Mucosa of rectum (tissue), 2 donors: ENCODE measurements at regions not wholly inside any gene's neighbourhood (a gene's known extent, or its start where the extent isn't known, plus 50 kb on each side); places are given as distances from the start of the nearest gene placed in this dataset.

Source experiments
- H3K27ac ChIP-seq, 2 donors: one replicate each; pipeline ENCODE4 v1.7.0; 2013; ENCODE audit warnings: inconsistent platforms in 2 of 2, low read depth in 2 of 2, low read length in 2 of 2
- H3K27me3 ChIP-seq, 2 donors: one replicate each; pipeline ENCODE4 v1.7.0; 2013; ENCODE audit warnings: low read length in 2 of 2; ENCODE audit not compliant: control insufficient read depth in 2 of 2, insufficient read depth in 2 of 2
- H3K36me3 ChIP-seq, 2 donors: one replicate each; pipeline ENCODE4 v1.7.0; 2013; ENCODE audit warnings: low read length in 2 of 2; ENCODE audit not compliant: control insufficient read depth in 2 of 2, insufficient read depth in 2 of 2
- H3K4me1 ChIP-seq, 2 donors: one replicate each; pipeline ENCODE4 v1.7.0; 2013; ENCODE audit warnings: low read length in 2 of 2, mild to moderate bottlenecking in 1 of 2; ENCODE audit not compliant: control insufficient read depth in 2 of 2, insufficient read depth in 2 of 2
- H3K4me3 ChIP-seq, 2 donors: one replicate each; pipeline ENCODE4 v1.7.0; 2013; ENCODE audit warnings: low read length in 2 of 2
- H3K9ac ChIP-seq, 2 donors: one replicate each; pipeline ENCODE4 v1.7.0; 2013; ENCODE audit warnings: low read length in 2 of 2, low read depth in 1 of 2, mild to moderate bottlenecking in 1 of 2
- H3K9me3 ChIP-seq, 2 donors: one replicate each; pipeline ENCODE4 v1.7.0; 2013; ENCODE audit warnings: low read length in 2 of 2; ENCODE audit not compliant: control insufficient read depth in 2 of 2
- donor health status: healthy.
- donor health status: Normal muscosa, but diverticular disease.

- Histone ChIP-seq H3K4me3 (no peak overlapping the region), H3K9ac (no peak overlapping the region), H3K9me3 (no peaks in the 10 kb centered on the region), H3K4me1 (no peaks in the 10 kb centered on the region), H3K27me3 (no peaks in the 10 kb centered on the region), H3K36me3 (no peaks in the 10 kb centered on the region), H3K27ac (peak overlapping the region in 1 of 2 donors; percentile 23)
Measured at GRCh38 chr2:12795851-12796250, 79.1 kb downstream of the TRIB2 start.

- H3K36me3 ChIP-seq, result no peaks in the 10 kb centered on the region
Measured at GRCh38 chr2:12796657-12797056, 79.9 kb downstream of the TRIB2 start.

GRCh38 chr2:12797815-12798214, 81.1 kb downstream of the TRIB2 start:
- no peaks in the 10 kb centered on the region for H3K9me3 ChIP-seq
- no peaks in the 10 kb centered on the region for H3K36me3 ChIP-seq
- no peak overlapping the region for H3K4me3 ChIP-seq
- H3K9ac ChIP-seq, result no peak overlapping the region
- no peak overlapping the region for H3K27ac ChIP-seq
- H3K4me1 ChIP-seq, result no peaks in the 10 kb centered on the region
- no peaks in the 10 kb centered on the region for H3K27me3 ChIP-seq

More at GRCh38 chr2:12796657-12797056, 79.9 kb downstream of the TRIB2 start:
- Histone ChIP-seq H3K9me3 (no peaks in the 10 kb centered on the region), H3K4me3 (no peak overlapping the region), H3K4me1 (no peaks in the 10 kb centered on the region), H3K9ac (no peak overlapping the region), H3K27ac (no peak overlapping the region), H3K27me3 (no peaks in the 10 kb centered on the region)

- H3K4me3 ChIP-seq, result no peak overlapping the region
- no peaks in the 10 kb centered on the region for H3K27me3 ChIP-seq
- H3K9me3 ChIP-seq, result no peaks in the 10 kb centered on the region
- no peaks in the 10 kb centered on the region for H3K4me1 ChIP-seq
- no peak overlapping the region for H3K27ac ChIP-seq
- no peaks in the 10 kb centered on the region for H3K36me3 ChIP-seq
- H3K9ac ChIP-seq, result no peak overlapping the region
Measured at GRCh38 chr2:12803607-12804006, 86.9 kb downstream of the TRIB2 start.

GRCh38 chr2:12804091-12804856, 87.5 kb downstream of the TRIB2 start:
- Histone ChIP-seq H3K9me3 (no peaks in the 10 kb centered on the region), H3K9ac (no peak overlapping the region), H3K4me3 (no peak overlapping the region), H3K27ac (no peak overlapping the region), H3K27me3 (no peaks in the 10 kb centered on the region), H3K4me1 (no peaks in the 10 kb centered on the region), H3K36me3 (no peaks in the 10 kb centered on the region)

GRCh38 chr2:12805033-12805432, 88.3 kb downstream of the TRIB2 start:
- H3K27ac ChIP-seq, result no peak overlapping the region
- no peak overlapping the region for H3K9ac ChIP-seq
- no peaks in the 10 kb centered on the region for H3K36me3 ChIP-seq
- no peaks in the 10 kb centered on the region for H3K27me3 ChIP-seq
- H3K4me3 ChIP-seq, result no peak overlapping the region
- no peaks in the 10 kb centered on the region for H3K4me1 ChIP-seq
- H3K9me3 ChIP-seq, result no peaks in the 10 kb centered on the region

- no peak overlapping the region for H3K9ac ChIP-seq
- H3K9me3 ChIP-seq, result no peaks in the 10 kb centered on the region
- H3K4me3 ChIP-seq, result no peak overlapping the region
- H3K27ac ChIP-seq, result peak overlapping the region in 1 of 2 donors; percentile 12
- H3K27me3 ChIP-seq, result no peaks in the 10 kb centered on the region
- H3K36me3 ChIP-seq, result no peaks in the 10 kb centered on the region
- no peaks in the 10 kb centered on the region for H3K4me1 ChIP-seq
Measured at GRCh38 chr2:12806549-12807242, 90.0 kb downstream of the TRIB2 start.

- Histone ChIP-seq H3K4me1 (no peaks in the 10 kb centered on the region), H3K4me3 (no peak overlapping the region), H3K27me3 (no peaks in the 10 kb centered on the region), H3K9ac (no peak overlapping the region), H3K27ac (no peak overlapping the region), H3K9me3 (no peaks in the 10 kb centered on the region), H3K36me3 (no peaks in the 10 kb centered on the region)
Measured at GRCh38 chr2:12807907-12808810, 91.4 kb downstream of the TRIB2 start.

GRCh38 chr2:12809526-12809925, 92.8 kb downstream of the TRIB2 start:
- Histone ChIP-seq H3K9me3 (no peaks in the 10 kb centered on the region), H3K9ac (no peak overlapping the region), H3K36me3 (no peaks in the 10 kb centered on the region), H3K4me3 (no peak overlapping the region), H3K27me3 (no peaks in the 10 kb centered on the region), H3K4me1 (no peaks in the 10 kb centered on the region), H3K27ac (no peak overlapping the region)

GRCh38 chr2:12811916-12812315, 95.2 kb downstream of the TRIB2 start:
- H3K27me3 ChIP-seq, result no peaks in the 10 kb centered on the region
- no peaks in the 10 kb centered on the region for H3K4me1 ChIP-seq
- no peak overlapping the region for H3K9ac ChIP-seq
- no peak overlapping the region for H3K27ac ChIP-seq
- H3K36me3 ChIP-seq, result no peaks in the 10 kb centered on the region
- no peaks in the 10 kb centered on the region for H3K9me3 ChIP-seq
- no peak overlapping the region for H3K4me3 ChIP-seq
